RWPE2 (cell line): ENCODE measurements at regions not wholly inside any gene's neighbourhood (a gene's known extent, or its start where the extent isn't known, plus 50 kb on each side); places are given as distances from the start of the nearest gene placed in this dataset.

ENCODE experiments used
- ATAC-seq: fragments of 200-7000 bp; cut with Tn5 transposase; 3 replicates; pipeline ENCODE4 v1.9.1; 2021; ENCODE audit warnings: low read depth
- DNase-seq: peaks from one replicate; pipeline ENCODE4 v3.0.0-alpha.2; 2020; ENCODE audit warnings: low spot score
- H3K27ac ChIP-seq: fragments of 450-650 bp; 2 replicates; pipeline ENCODE4 v1.5.1; 2017; ENCODE audit warnings: mild to moderate bottlenecking; ENCODE audit not compliant: poor library complexity, severe bottlenecking
- H3K27me3 ChIP-seq: fragments of 250-450 bp; sonication (Bioruptor Pico); 2 replicates; pipeline ENCODE4 v1.5.1; 2021; ENCODE audit warnings: mild to moderate bottlenecking, moderate library complexity; ENCODE audit not compliant: insufficient read depth, poor library complexity, severe bottlenecking
- H3K36me3 ChIP-seq: fragments of 250-450 bp; sonication (Bioruptor Pico); 2 replicates; pipeline ENCODE4 v1.5.1; 2020; ENCODE audit warnings: low read depth, mild to moderate bottlenecking, moderate library complexity
- H3K4me1 ChIP-seq: fragments of 250-450 bp; sonication (Bioruptor Pico); 2 replicates; pipeline ENCODE4 v1.5.1; 2021; ENCODE audit warnings: mild to moderate bottlenecking, moderate library complexity; ENCODE audit not compliant: insufficient read depth, poor library complexity, severe bottlenecking
- H3K4me3 ChIP-seq: fragments of 250-450 bp; sonication (Bioruptor Pico); 2 replicates; pipeline ENCODE4 v1.5.1; 2021; ENCODE audit warnings: mild to moderate bottlenecking, moderate library complexity; ENCODE audit not compliant: severe bottlenecking
- H3K9me3 ChIP-seq: fragments of 250-450 bp; sonication (Bioruptor Pico); 2 replicates; pipeline ENCODE4 v1.5.1; 2021; ENCODE audit warnings: mild to moderate bottlenecking, moderate library complexity; ENCODE audit not compliant: severe bottlenecking
- TF ChIP-seq, protein P1 (sequence below): fragments of 450-650 bp; IDR thresholded peaks from one replicate; pipeline ENCODE4 v1.5.1; 2017; ENCODE audit warnings: mild to moderate bottlenecking, moderate library complexity; ENCODE audit not compliant: poor library complexity, severe bottlenecking

- no peaks in the 10 kb centered on the region for H3K4me1 ChIP-seq
- TF ChIP-seq, protein P1, sequence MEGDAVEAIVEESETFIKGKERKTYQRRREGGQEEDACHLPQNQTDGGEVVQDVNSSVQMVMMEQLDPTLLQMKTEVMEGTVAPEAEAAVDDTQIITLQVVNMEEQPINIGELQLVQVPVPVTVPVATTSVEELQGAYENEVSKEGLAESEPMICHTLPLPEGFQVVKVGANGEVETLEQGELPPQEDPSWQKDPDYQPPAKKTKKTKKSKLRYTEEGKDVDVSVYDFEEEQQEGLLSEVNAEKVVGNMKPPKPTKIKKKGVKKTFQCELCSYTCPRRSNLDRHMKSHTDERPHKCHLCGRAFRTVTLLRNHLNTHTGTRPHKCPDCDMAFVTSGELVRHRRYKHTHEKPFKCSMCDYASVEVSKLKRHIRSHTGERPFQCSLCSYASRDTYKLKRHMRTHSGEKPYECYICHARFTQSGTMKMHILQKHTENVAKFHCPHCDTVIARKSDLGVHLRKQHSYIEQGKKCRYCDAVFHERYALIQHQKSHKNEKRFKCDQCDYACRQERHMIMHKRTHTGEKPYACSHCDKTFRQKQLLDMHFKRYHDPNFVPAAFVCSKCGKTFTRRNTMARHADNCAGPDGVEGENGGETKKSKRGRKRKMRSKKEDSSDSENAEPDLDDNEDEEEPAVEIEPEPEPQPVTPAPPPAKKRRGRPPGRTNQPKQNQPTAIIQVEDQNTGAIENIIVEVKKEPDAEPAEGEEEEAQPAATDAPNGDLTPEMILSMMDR, result no peak
- no peak overlapping the region for H3K4me3 ChIP-seq
- H3K9me3 ChIP-seq, result no peaks in the 10 kb centered on the region
- no peak overlapping the region for H3K27ac ChIP-seq
- no peaks in the 10 kb centered on the region for H3K27me3 ChIP-seq
- DNase-seq (no peak), ATAC-seq (no peak)
- no peaks in the 10 kb centered on the region for H3K36me3 ChIP-seq
These were observed 695.7 kb upstream of the NECTIN3 start for GRCh38 chr3:110375751-110376518.

GRCh38 chr3:110378481-110378880 is 693.1 kb upstream of the NECTIN3 start:
- Histone ChIP-seq H3K4me3 (no peak overlapping the region), H3K27me3 (no peaks in the 10 kb centered on the region), H3K4me1 (no peaks in the 10 kb centered on the region), H3K27ac (no peak overlapping the region), H3K36me3 (no peaks in the 10 kb centered on the region), H3K9me3 (no peaks in the 10 kb centered on the region)
- TF ChIP-seq, protein P1, result no peak
- DNase-seq (no peak), ATAC-seq (no peak)

- Histone ChIP-seq H3K4me3 (no peak overlapping the region), H3K27ac (no peak overlapping the region), H3K36me3 (no peaks in the 10 kb centered on the region), H3K4me1 (peaks cover 12% of the 10 kb centered on the region), H3K27me3 (no peaks in the 10 kb centered on the region), H3K9me3 (no peaks in the 10 kb centered on the region)
- TF ChIP-seq, protein P1, result no peak
- DNase-seq (no peak), ATAC-seq (peak; percentile 38; the same call in 1 of the 3 replicates)
These were observed 689.6 kb upstream of the NECTIN3 start for GRCh38 chr3:110381992-110382391.

- ATAC-seq, result no peak
- no peak overlapping the region for H3K4me3 ChIP-seq
- no peaks in the 10 kb centered on the region for H3K9me3 ChIP-seq
- H3K36me3 ChIP-seq, result no peaks in the 10 kb centered on the region
- no peak for DNase-seq
- H3K4me1 ChIP-seq, result peaks cover 12% of the 10 kb centered on the region
- no peaks in the 10 kb centered on the region for H3K27me3 ChIP-seq
- peak overlapping the region; percentile 56 for H3K27ac ChIP-seq
- TF ChIP-seq, protein P1, result no peak
These were observed 688.3 kb upstream of the NECTIN3 start for GRCh38 chr3:110383356-110383755.

DNA sequence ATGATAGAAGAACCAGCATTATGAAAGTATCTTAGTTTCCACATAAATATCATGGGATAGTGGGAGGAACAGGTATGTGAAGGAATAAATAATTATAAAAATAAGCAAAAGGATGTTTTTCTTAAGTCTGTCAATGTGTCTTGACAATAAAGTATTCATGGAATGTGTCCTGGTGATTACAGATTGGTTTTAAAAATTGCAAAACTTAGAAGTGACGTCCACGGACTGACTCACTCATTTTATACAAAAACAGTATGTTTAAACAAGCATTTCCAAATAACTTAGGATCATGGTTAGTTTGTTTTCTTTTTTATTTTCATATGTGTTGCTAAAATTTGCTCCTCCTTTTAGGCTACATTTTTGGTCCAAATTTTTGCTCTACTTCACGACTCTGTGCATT is 687.0 kb upstream of the NECTIN3 start:
- TF ChIP-seq, protein P1, result no peak

More for the DNA sequence above, 687.0 kb upstream of the NECTIN3 start:
- Histone ChIP-seq H3K4me1 (peaks cover 12% of the 10 kb centered on the region), H3K27ac (peak overlapping the region; percentile 56), H3K4me3 (no peak overlapping the region), H3K9me3 (no peaks in the 10 kb centered on the region), H3K36me3 (no peaks in the 10 kb centered on the region), H3K27me3 (no peaks in the 10 kb centered on the region)
- ATAC-seq (peak; percentile 77), DNase-seq (no peak)
